ENCODE measurements at regions not wholly inside any gene's neighbourhood (a gene's known extent, or its start where the extent isn't known, plus 50 kb on each side); places are given as distances from the start of the nearest gene placed in this dataset. TPM values are rescaled to one million over a fixed set of nuclear protein-coding genes. Genes with fewer than 3 reads are reported as not detected.

DNA sequence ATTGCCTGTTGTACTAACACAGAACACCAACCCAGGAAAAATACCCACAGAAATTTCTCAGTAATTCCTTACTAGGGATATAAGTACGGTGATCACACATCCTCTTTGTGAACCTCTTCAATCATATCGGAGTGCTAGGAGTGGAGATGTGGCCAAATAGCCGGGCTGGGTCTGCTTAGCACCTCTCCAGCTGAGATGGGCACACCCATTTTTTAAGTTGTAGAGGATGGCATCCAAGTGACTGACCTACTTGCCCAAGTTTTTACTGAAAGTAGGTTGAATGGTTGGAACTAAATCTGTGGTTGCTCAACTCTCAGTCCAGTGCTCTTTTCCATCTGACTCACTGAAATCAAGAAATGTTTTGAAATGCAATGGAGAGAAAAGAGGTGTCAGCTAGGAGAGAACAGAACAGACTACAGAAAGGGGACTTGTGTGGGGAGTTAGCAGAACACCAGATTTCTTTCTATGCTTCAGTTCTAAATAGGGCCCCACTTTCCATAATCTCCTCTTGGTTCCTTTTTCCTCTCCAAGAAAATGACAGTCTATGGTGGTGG is 68.7 kb upstream of the FSHR start:
- TF ChIP-seq POLR2A (IDR thresholded peaks at IDR 0.05), result no peak
- TF ChIP-seq, protein P1, sequence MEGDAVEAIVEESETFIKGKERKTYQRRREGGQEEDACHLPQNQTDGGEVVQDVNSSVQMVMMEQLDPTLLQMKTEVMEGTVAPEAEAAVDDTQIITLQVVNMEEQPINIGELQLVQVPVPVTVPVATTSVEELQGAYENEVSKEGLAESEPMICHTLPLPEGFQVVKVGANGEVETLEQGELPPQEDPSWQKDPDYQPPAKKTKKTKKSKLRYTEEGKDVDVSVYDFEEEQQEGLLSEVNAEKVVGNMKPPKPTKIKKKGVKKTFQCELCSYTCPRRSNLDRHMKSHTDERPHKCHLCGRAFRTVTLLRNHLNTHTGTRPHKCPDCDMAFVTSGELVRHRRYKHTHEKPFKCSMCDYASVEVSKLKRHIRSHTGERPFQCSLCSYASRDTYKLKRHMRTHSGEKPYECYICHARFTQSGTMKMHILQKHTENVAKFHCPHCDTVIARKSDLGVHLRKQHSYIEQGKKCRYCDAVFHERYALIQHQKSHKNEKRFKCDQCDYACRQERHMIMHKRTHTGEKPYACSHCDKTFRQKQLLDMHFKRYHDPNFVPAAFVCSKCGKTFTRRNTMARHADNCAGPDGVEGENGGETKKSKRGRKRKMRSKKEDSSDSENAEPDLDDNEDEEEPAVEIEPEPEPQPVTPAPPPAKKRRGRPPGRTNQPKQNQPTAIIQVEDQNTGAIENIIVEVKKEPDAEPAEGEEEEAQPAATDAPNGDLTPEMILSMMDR (IDR thresholded peaks at IDR 0.05), result no peak
- H3K27ac ChIP-seq, result no peak overlapping the region
- no peaks in the 10 kb centered on the region for H3K9me3 ChIP-seq
- intact Hi-C loops (cut with DNase I; ENCODE audit: low total_unique reads), result no loop called here
- H3K27me3 ChIP-seq, result no peaks in the 10 kb centered on the region
- H3K4me3 ChIP-seq, result no peak overlapping the region
- H3K4me1 ChIP-seq, result no peaks in the 10 kb centered on the region
- DNase-seq, result no peak
- no peaks in the 10 kb centered on the region for H3K36me3 ChIP-seq

DNA sequence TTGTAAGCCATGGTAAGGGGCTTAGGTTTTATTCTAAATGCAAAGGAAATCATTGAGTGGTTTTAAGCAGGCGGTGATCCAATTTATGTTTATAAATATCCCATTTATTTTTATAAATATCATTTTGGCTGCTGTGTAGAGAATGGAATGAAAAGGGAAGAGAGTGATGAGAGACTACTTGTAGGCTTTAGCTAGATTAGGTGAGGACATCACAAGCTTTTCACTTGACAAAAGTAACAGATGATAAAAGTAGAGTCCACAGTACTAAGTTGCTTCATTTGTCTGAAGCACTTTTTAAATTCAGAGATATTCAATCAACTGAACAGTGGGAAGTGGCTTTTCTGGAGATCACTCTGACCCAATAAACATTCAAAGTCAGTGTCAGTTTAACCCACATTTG is 65.4 kb upstream of the FSHR start:
- Histone ChIP-seq H3K36me3 (no peaks in the 10 kb centered on the region), H3K4me3 (no peak overlapping the region), H3K27ac (no peak overlapping the region), H3K27me3 (no peaks in the 10 kb centered on the region), H3K9me3 (no peaks in the 10 kb centered on the region), H3K4me1 (no peaks in the 10 kb centered on the region)
- TF ChIP-seq POLR2A (IDR thresholded peaks at IDR 0.05), result no peak
- TF ChIP-seq, protein P1 (IDR thresholded peaks at IDR 0.05), result no peak
- intact Hi-C loops (cut with DNase I; ENCODE audit: low total_unique reads), result no loop called here
- DNase-seq, result no peak

DNA sequence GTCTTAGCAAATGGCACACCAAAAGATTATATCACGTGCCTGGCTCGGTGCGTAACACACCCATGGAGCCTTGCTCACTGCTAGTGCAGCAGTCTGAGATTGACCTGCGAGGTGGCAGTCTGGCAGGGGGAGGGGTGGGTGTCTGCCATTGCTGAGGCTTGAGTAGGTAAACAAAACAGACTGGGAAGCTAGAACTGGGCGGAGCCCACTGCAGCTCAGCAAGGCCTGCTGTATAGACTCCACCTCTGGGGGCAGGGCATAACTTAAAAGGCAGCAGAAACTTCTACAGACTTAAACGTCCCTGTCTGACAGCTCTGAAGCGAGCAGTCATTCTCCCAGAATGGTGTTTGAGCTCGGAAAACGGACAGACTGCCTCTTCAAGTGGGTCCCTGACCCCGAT is 55.9 kb upstream of the FSHR start:
- H3K36me3 ChIP-seq, result no peaks in the 10 kb centered on the region
- TF ChIP-seq, protein P1 (IDR thresholded peaks at IDR 0.05), result no peak
- TF ChIP-seq POLR2A (IDR thresholded peaks at IDR 0.05), result no peak
- no peaks in the 10 kb centered on the region for H3K9me3 ChIP-seq
- no peak overlapping the region for H3K4me3 ChIP-seq
- H3K4me1 ChIP-seq, result no peaks in the 10 kb centered on the region
- no peak overlapping the region for H3K27ac ChIP-seq
- DNase-seq, result no peak
- no peaks in the 10 kb centered on the region for H3K27me3 ChIP-seq
- intact Hi-C loops (cut with DNase I; ENCODE audit: low total_unique reads), result no loop called here

DNA sequence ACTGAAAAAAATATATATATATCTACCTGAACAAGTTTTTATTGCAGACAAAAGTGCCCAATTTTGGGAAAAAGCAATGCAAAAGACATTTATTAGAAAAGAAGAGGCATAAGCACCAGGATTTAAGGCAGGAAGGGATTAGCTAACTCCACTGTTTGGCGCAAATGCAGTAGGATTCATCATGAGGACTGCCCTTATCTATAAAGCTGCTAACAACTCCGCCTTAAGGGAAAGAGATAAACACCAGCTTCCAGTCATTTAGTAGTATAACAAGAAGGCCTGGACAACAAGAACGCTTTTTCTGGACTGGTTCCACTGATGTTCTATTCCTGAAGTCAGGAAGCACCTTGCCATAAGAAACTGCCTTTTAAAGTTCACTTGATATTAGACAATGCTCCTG is 52.9 kb upstream of the FSHR start:
- H3K27ac ChIP-seq, result no peak overlapping the region
- H3K4me3 ChIP-seq, result no peak overlapping the region
- no peaks in the 10 kb centered on the region for H3K4me1 ChIP-seq
- DNase-seq, result no peak
- TF ChIP-seq, protein P1 (IDR thresholded peaks at IDR 0.05), result no peak
- TF ChIP-seq POLR2A (IDR thresholded peaks at IDR 0.05), result no peak
- H3K9me3 ChIP-seq, result no peaks in the 10 kb centered on the region
- intact Hi-C loops (cut with DNase I; ENCODE audit: low total_unique reads), result no loop called here
- no peaks in the 10 kb centered on the region for H3K27me3 ChIP-seq
- no peaks in the 10 kb centered on the region for H3K36me3 ChIP-seq

Small RNA genes in the stretch of these regions (small RNA-seq; reads per million reads assigned to genes)
- not detected for gene RNU6-439P

Measured in uterus (tissue), 3 donors.